T47D (cell line): ENCODE measurements at regions not wholly inside any gene's neighbourhood (a gene's known extent, or its start where the extent isn't known, plus 50 kb on each side); places are given as distances from the start of the nearest gene placed in this dataset.

Experiments used
- DNase-seq, 2 experiments: peaks; one replicate each; pipeline versions ENCODE4 v3.0.0 to v3.0.0-alpha.2; 2011 to 2012; ENCODE audit warnings: low read depth in 1 of 2, low spot score in 1 of 2
- JUND ChIP-seq: IDR thresholded peaks from 2 replicates; pipeline ENCODE4 v1.6.1; 2012; ENCODE audit warnings: low read depth
- in situ Hi-C: cut with HindIII; loops from 2 replicates; pipeline ENCODE4 v1.10.0; 2016; ENCODE audit warnings: low sequenced_read_pairs, low pct_unique_long_range_greater_than_20kb

GRCh38 chrX:110437686-110438085, 79.0 kb downstream of the RTL9 start:
- in situ Hi-C loops: no loop called here

GRCh38 chrX:110440016-110440805, 81.6 kb downstream of the RTL9 start:
- TF ChIP-seq JUND: no peak
- DNase-seq: no peak
- in situ Hi-C loops: no loop called here

More at GRCh38 chrX:110437686-110438085, 79.0 kb downstream of the RTL9 start:
- DNase-seq: no peak
- TF ChIP-seq JUND: no peak

GRCh38 chrX:110442635-110443034, 84.0 kb downstream of the RTL9 start:
- TF ChIP-seq JUND: no peak
- in situ Hi-C loops: no loop called here
- peak in 1 of 2 experiments; percentile 43 for DNase-seq

DNA sequence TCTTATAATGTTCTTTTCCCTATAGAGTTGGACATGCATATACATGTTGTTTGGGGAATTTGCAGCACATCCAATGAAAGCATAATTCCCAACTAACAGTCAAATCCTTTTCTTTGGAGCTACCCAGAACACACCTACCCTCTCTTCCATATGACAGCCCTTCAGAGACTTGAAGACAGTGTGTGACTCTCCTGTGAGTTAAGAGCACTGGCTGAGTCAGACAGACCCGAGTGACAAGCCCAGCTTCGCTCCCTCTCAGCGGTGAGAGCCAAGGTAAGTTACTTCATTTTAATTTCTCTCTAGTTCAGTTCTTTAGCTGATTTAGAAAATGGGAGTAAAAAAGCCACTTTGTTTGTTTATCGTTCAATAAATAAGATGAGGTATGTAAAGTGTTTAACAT, 86.3 kb downstream of the RTL9 start:
- no peak for TF ChIP-seq JUND
- in situ Hi-C loops: no loop called here
- no peak for DNase-seq

- DNase-seq: no peak
- in situ Hi-C loops: no loop called here
- no peak for TF ChIP-seq JUND
Measured at GRCh38 chrX:110448459-110448858, 89.8 kb downstream of the RTL9 start.

DNA sequence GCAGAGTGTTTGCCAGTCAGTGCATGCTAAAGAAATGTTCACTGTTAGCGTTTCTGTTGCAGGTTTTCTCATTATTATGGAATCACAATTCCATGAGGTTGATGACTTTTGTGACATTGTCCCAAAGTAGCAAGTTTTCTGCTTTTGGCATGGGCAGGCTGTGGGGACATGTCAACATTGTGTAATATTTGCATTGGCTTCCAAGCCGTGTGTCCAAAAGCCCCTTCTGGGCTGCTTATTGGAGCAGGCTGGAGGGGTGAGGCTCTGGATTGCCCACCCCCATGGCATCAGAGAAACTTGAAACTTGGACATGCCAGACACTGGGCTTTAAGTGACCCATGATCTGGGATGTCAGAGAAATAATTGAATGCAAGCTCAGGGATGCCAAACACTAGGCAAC, 90.7 kb downstream of the RTL9 start:
- DNase-seq: no peak
- TF ChIP-seq JUND: no peak
- in situ Hi-C loops: no loop called here

- DNase-seq: peak; percentile 16 to 67
- in situ Hi-C loops: no loop called here
- TF ChIP-seq JUND: no peak
Measured at GRCh38 chrX:110450050-110450449, 91.4 kb downstream of the RTL9 start.

GRCh38 chrX:110454336-110454735, 95.7 kb downstream of the RTL9 start:
- TF ChIP-seq JUND: no peak
- no peak for DNase-seq
- in situ Hi-C loops: no loop called here

DNA sequence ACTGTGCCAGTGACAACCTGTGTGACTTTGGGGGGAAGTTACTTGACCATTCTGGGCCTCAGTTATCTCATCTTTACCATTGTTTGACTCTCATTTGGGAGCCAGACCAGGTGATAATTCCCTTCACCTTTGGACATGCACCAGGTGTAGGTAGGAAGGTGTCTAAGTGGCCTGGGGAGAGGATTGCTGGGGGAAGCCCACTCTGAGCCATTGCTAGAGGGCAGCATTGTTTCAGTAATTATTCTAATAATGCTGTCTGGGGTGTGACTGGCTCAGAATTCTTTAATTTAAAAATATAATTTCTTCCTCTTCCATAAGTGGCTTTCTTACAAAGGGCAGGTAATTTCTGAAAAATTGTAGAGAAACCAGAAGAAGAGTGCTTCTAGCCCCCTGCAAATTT, 104.3 kb downstream of the RTL9 start:
- DNase-seq: no peak
- in situ Hi-C loops: no loop called here
- TF ChIP-seq JUND: no peak

DNA sequence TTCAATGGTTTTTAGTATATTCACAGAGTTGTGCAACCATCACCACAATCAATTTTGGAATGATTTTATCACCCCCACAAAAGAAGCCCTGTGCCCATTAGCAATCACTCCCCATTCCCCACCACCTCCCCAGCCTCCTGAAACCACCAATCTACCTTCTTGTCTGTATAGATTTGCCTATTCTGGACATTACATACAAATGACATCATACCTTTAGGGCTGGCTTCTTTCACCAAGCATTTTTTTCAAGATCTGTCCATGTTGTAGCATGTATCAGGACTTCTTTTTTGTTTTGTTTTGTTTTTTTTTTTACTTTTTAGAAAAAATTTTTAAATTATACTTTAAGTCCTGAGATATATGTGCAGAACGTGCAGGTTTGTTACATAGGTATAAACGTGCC, 108.1 kb downstream of the RTL9 start:
- DNase-seq: no peak
- no peak for TF ChIP-seq JUND
- in situ Hi-C loops: no loop called here

GRCh38 chrX:110472265-110472664, 113.6 kb downstream of the RTL9 start:
- in situ Hi-C loops: no loop called here
- no peak for TF ChIP-seq JUND
- no peak for DNase-seq

DNA sequence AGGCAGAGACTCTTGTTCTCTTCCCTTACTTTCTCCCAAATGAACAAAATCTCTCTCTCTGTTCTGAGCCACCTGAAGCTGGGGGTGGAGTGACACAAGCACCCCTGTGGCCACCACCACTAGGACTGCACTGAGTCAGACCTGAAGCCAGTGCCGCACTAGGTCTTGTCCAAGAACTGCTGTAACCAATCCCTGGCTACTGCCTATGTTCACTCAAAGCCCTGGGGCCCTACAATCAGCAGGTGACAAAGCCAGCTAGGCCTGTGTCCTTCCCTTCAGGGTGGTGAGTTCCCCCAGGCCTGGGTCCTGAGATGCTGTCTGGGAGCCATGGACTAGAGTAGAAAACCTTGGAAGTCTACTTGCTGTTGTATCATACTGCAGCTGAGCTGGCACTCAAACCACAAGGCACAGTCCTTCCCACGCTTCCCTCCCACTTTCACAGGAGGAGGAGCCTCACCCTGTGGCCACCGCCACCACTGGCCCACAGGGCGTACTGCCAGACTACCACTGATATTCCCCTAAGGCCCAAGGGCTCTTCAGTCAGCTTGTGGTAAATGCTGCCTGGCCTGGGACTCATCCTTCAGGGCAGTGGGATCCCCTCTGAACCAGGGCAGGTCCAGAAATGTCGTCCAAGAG, 119.1 kb downstream of the RTL9 start:
- in situ Hi-C loops: no loop called here
- TF ChIP-seq JUND: no peak
- DNase-seq: no peak

DNA sequence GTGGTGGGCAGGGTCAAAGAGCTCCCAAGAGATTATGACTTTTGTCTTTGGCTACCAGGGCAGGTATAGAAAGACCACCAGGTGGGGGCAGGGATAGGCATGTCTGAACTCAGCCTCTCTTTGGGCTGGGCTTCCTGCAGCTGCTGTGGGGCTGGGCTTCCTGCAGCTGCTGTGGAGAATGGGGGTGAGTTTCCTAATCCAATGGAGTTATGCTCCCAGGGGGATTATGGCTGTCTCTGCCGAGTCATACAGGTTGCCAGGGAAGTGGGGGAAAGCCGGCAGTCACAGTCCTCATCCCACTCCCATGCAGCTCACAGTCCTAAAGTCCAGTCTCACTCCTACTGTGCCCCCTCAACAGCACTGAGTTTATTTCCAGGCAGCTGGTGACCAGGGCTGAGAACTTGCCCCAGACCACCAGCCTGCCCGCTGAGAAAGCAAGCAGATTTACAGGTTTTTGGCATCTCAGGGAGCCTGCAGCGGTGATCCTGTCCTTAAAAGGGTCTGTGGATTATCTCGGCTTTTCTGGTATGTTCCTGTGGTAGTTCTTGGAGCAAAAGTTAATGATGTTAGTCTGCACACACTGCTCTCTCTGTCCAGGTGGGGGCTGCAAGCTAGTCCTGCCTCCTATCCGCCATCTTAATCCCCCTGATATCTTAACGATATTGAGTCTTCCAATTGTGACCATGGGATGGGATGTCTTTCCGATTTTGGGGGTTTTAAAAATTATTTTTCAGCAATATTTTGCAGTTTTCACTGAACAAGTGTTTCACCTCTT, 133.4 kb downstream of the RTL9 start:
- no peak for TF ChIP-seq JUND
- in situ Hi-C loops: no loop called here
- DNase-seq: no peak
